LNCaP clone FGC (cell line): ENCODE measurements at regions not wholly inside any gene's neighbourhood (a gene's known extent, or its start where the extent isn't known, plus 50 kb on each side); places are given as distances from the start of the nearest gene placed in this dataset.

Experiments
- DNase-seq: peaks from one replicate; pipeline ENCODE4 v3.0.0-alpha.2; 2011; ENCODE audit warnings: low read depth
- H3K4me3 ChIP-seq: 2 replicates; pipeline ENCODE4 v1.5.1; 2011; ENCODE audit warnings: mild to moderate bottlenecking, low read depth, low read length, control low read depth
- CTCF ChIP-seq: IDR thresholded peaks from 2 replicates; pipeline ENCODE4 v1.5.1; 2012; ENCODE audit warnings: mild to moderate bottlenecking; ENCODE audit not compliant: control insufficient read depth, insufficient read depth; ENCODE audit errors: extremely low read depth

GRCh38 chr10:64959883-64960282, 1438.7 kb downstream of the REEP3 start:
- DNase-seq, result no peak
- no peak for TF ChIP-seq CTCF
- H3K4me3 ChIP-seq, result no peak overlapping the region

- no peak overlapping the region for H3K4me3 ChIP-seq
- TF ChIP-seq CTCF, result no peak
- no peak for DNase-seq
Observed at GRCh38 chr10:64973391-64973790, 1452.2 kb downstream of the REEP3 start.

GRCh38 chr10:64976150-64976549, 1454.9 kb downstream of the REEP3 start:
- no peak for TF ChIP-seq CTCF
- H3K4me3 ChIP-seq, result no peak overlapping the region
- no peak for DNase-seq

DNA sequence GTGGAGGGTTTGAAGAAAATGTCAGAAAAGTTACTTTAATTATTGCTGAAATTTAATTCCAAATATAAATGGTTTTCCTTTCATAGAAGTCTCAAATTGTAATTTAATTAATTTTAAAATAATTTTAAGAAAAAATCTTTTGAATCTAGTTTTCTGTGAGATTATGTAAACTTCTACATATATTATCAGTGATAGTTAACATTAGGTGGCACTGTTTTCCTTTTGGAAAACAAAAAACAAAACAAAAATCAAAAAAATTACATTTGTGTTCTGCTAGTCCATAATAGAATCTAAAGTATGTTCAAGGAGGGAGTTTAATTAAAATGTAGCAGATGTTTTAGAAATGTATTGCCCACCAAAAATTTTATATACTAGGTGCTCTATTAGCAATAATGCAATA, 1456.7 kb downstream of the REEP3 start:
- DNase-seq, result no peak
- TF ChIP-seq CTCF, result peak; percentile 37; the same call in 1 of the 2 replicates
- H3K4me3 ChIP-seq, result no peak overlapping the region

GRCh38 chr10:64996886-64997285, 1475.7 kb downstream of the REEP3 start:
- TF ChIP-seq CTCF, result no peak
- no peak overlapping the region for H3K4me3 ChIP-seq
- DNase-seq, result no peak

DNA sequence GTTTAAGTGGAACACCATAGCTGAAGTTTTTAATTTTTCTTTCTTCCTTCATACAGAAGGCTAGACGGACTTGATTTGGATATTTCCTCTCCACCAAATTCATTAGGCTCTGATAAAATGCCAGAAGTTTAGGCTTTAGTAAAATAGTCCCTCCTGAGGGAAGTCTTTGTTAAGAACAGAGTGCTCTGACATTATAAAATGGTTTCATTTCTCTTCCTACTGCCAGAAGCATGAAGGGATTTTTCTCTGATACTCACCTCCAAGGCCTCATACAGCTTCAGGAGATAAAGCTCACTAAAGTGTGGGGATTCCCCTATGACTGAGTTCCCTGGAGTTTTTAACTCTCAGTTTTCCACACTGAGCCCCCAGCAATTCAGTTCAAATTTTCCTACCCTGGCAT, 1489.6 kb downstream of the REEP3 start:
- DNase-seq, result no peak
- H3K4me3 ChIP-seq, result no peak overlapping the region
- TF ChIP-seq CTCF, result 0 out of 2 replicates have a peak, but pooled peaks have one; percentile 5

DNA sequence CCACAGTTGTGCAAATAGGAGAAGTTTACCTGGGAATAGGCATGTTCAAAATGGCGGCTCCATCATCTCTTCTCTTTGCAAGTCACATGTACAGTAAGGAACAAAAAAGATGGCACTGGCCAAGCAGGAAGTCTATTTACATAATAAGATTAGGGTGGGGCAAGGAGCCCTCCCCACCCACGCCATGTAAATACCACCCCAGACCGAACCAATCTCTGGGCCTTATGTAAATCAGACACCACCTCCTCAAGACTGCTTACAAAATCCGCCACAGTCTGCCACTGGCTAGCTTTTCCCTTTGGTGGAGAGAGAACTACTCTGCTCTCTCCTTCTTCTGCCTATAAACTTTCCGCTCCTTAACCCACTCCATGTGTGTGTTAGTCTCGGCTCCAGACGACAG, 1496.3 kb downstream of the REEP3 start:
- no peak for DNase-seq
- H3K4me3 ChIP-seq, result no peak overlapping the region
- no peak for TF ChIP-seq CTCF
